D721Med (cell line): ENCODE measurements at regions not wholly inside any gene's neighbourhood (a gene's known extent, or its start where the extent isn't known, plus 50 kb on each side); places are given as distances from the start of the nearest gene placed in this dataset.

ENCODE experiments used
- DNase-seq: peaks from one replicate; pipeline ENCODE4 v3.0.0; 2011; ENCODE audit warnings: low spot score; ENCODE audit not compliant: insufficient read length
- FAIRE-seq: peaks from 2 replicates; lab custom pipeline; 2011; peaks lifted over from hg19 to GRCh38; lab: Jason Lieb, UNC
- CTCF ChIP-seq: IDR thresholded peaks from 2 replicates; pipeline ENCODE4 v1.5.1; 2012; ENCODE audit warnings: mild to moderate bottlenecking, control low read depth; ENCODE audit not compliant: insufficient read depth; ENCODE audit errors: missing control alignments

- TF ChIP-seq CTCF, result no peak
- DNase-seq, result no peak
- no peak for FAIRE-seq
Observed at GRCh38 chr16:11470676-11471415, 115.9 kb downstream of the LITAF start.

- FAIRE-seq, result no peak
- no peak for TF ChIP-seq CTCF
- no peak for DNase-seq
Observed at GRCh38 chr16:11471548-11471947, 115.2 kb downstream of the LITAF start.

- no peak for TF ChIP-seq CTCF
- no peak for DNase-seq
- FAIRE-seq, result no peak
Observed at GRCh38 chr16:11472410-11472809, 114.3 kb downstream of the LITAF start.

- FAIRE-seq, result no peak
Observed at GRCh38 chr16:11472851-11473250, 113.9 kb downstream of the LITAF start.

GRCh38 chr16:11473728-11474127 lies 113.0 kb downstream of the LITAF start:
- DNase-seq (no peak), FAIRE-seq (no peak)
- TF ChIP-seq CTCF, result no peak

More at GRCh38 chr16:11472851-11473250, 113.9 kb downstream of the LITAF start:
- no peak for TF ChIP-seq CTCF
- DNase-seq, result no peak

- TF ChIP-seq CTCF, result no peak
- DNase-seq (no peak), FAIRE-seq (no peak)
Observed at GRCh38 chr16:11474617-11475291, 112.0 kb downstream of the LITAF start.
